ENCODE measurements at regions not wholly inside any gene's neighbourhood (a gene's known extent, or its start where the extent isn't known, plus 50 kb on each side); places are given as distances from the start of the nearest gene placed in this dataset.
"Not testable (repeated sequence)": the region's sequence is repeated elsewhere in the genome, so short reads cannot be mapped to it uniquely, and the experiment has no call there.

DNA sequence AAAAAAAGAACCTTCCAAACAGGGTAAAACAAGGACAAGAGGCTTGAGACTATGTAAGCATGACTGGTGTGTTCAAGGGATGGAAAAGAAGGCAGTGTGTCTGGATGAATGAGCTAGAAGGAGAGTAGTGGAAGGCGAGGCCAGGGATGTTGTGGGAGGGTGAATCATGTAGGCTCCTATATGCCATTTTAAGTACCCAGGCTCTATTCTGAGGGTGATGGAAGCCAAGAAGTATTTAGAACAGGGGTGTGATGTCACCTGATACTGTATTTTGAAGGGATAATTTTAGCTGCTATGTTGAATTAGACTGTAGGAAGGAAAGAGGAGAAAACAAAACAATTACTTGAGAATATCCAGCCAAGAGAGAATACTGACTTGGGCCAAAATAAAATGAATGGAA is 524.7 kb upstream of the CRIM1 start:
- FAIRE-seq (no peak), DNase-seq (ENCODE audit: low spot score in 2 of 2) (no peak)

DNA sequence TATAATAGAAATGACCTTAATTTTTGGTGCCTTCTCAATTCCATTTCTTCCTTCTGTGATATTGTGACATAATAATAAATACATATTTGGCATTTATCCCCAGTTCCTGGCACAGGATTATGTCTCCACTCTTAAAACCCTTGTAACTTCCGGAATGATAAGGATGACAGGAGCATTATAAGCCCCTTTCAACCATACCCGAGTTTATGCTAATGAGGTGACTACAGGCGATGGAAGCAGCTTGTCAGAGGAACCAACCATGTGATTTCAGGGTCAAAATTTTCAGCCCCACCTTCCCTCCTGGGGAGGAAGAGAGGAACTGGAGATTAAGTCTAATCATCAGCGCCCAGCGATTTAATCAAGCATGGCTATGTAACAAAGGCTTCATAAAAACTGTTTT is 528.5 kb upstream of the CRIM1 start:
- FAIRE-seq, result no peak
- no peak for DNase-seq (ENCODE audit: low spot score in 2 of 2)

- DNase-seq (ENCODE audit: low spot score in 2 of 2), result no peak
- no peak for FAIRE-seq
Observed at GRCh38 chr2:35822716-35823115, 532.9 kb upstream of the CRIM1 start.

- FAIRE-seq (no peak), DNase-seq (ENCODE audit: low spot score in 2 of 2) (no peak)
Observed at GRCh38 chr2:35821675-35822074, 533.9 kb upstream of the CRIM1 start.

GRCh38 chr2:35820391-35820790 is 535.2 kb upstream of the CRIM1 start:
- FAIRE-seq (no peak), DNase-seq (ENCODE audit: low spot score in 2 of 2) (no peak)

GRCh38 chr2:35819033-35819432 is 536.5 kb upstream of the CRIM1 start:
- FAIRE-seq, result no peak
- no peak for DNase-seq (ENCODE audit: low spot score in 2 of 2)

DNA sequence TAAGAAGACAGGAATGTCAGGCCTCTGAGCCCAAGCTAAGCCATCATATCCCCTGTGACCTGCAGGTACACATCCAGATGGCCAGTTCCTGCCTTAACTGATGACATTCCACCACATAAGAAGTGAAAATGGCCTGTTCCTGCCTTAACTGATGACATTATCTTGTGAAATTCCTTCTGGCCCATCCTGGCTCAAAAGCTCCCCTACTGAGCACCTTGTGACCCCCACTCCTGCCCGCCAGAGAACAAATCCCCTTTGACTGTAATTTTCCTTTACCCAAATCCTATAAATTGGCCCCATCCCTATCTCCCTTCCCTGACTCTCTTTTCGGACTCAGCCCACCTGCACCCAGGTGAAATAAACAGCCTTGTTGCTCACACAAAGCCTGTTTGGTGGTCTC is 537.2 kb upstream of the CRIM1 start:
- not testable (repeated sequence) for DNase-seq (ENCODE audit: low spot score in 2 of 2); FAIRE-seq

- FAIRE-seq; DNase-seq (ENCODE audit: low spot score in 2 of 2): not testable (repeated sequence)
Observed at GRCh38 chr2:35814597-35814996, 541.0 kb upstream of the CRIM1 start.

- FAIRE-seq (no peak), DNase-seq (ENCODE audit: low spot score in 2 of 2) (no peak)
Observed at GRCh38 chr2:35803126-35803525, 552.5 kb upstream of the CRIM1 start.

DNA sequence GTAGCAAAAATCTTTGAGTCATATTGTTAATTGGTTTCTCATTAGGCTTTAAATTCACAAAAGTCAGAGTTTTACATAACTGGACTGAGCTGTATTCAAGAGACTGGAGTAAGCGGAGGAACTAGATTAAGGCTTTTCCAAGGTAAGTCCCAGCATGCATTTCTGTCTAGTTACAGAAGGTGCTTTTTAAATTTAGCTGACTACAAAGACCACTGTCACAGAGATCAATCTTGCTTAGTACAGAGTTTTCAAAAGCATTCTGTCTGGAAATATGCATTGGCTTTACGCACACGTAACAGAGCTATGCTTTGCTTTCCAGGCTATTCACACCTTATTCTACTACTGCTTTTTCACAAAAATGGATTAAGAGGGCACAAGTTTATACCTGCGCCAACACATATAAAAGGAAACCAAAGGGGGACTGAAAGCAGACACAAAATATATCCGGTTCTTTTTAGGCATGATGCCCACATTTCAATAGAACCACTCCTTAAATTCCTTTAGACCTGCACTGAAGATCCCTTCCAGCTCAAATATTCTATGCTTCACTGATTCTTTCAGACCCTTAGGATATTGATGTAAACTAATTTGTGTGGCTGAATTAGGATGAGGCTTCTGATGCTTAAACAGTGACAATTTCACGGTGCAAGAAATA is 560.7 kb upstream of the CRIM1 start:
- FAIRE-seq (no peak), DNase-seq (ENCODE audit: low spot score in 2 of 2) (no peak)

GRCh38 chr2:35790292-35790691 is 565.3 kb upstream of the CRIM1 start:
- DNase-seq (ENCODE audit: low spot score in 2 of 2), result no peak
- FAIRE-seq, result no peak

DNA sequence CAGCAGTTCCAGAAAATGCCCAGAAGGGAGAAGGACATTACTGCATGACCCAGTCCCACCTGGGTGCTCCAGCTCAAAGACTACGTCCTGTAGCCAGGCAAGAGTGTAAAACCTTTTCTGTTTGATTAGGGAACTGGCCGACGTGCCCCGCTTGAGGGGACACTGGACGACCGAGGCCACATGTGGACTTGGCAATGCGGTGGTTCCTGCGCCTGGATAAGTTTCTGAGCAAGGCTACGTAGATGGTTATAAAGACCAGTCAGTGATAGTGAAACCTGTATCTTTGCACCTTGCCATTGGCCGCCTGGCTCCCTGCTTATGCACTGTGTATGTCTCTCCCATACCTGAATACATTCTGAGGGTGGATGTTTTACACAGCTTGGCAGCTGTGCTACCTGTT is 567.0 kb upstream of the CRIM1 start:
- FAIRE-seq (no peak), DNase-seq (ENCODE audit: low spot score in 2 of 2) (no peak)

- FAIRE-seq (no peak), DNase-seq (ENCODE audit: low spot score in 2 of 2) (no peak)
Observed at GRCh38 chr2:35787302-35788031, 568.1 kb upstream of the CRIM1 start.

GRCh38 chr2:35785564-35785963 is 570.0 kb upstream of the CRIM1 start:
- FAIRE-seq, result no peak
- DNase-seq (ENCODE audit: low spot score in 2 of 2), result no peak

GRCh38 chr2:35784777-35785176 is 570.8 kb upstream of the CRIM1 start:
- FAIRE-seq (no peak), DNase-seq (ENCODE audit: low spot score in 2 of 2) (no peak)

GRCh38 chr2:35783723-35784122 is 571.9 kb upstream of the CRIM1 start:
- DNase-seq (ENCODE audit: low spot score in 2 of 2) (no peak), FAIRE-seq (no peak)

DNA sequence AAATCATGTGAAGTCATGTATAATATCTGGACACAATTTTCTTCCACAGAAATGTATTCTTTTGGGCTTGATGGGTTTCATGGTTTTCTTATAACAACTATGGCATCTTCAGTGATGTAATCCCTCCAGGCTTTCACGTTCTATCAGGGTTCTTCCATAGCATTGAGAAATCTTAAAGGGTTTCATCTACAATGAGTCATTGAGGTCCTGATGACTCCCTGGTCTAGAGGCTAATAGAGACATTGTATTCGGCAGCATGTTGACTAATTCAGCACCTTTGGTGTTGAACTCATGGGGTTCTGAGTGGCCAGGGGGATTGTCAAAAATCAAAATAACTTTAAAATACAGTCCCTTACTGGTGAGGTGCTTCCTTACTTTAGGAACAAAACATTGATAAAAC is 614.0 kb upstream of the CRIM1 start:
- DNase-seq (ENCODE audit: low spot score in 2 of 2) (no peak), FAIRE-seq (no peak)

DNA sequence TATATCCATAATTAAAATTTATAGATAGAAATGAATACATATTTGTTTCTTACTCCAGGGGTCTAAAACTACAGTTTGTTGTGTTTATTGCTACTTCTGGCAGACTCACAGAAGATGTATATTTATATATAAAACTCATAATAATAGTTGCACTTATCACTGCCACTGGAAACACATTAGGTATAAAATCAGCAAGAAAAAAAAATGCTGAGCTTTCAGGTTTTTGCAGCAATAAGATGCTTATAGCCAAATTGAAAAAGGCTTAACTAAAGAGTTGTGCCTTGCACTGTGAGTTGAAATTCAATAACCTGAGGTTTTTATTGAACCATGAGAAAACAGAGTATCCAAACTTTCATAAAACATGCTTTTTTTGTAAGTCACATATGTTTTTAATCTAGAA is 623.9 kb upstream of the CRIM1 start:
- FAIRE-seq (no peak), DNase-seq (ENCODE audit: low spot score in 2 of 2) (no peak)

- DNase-seq (ENCODE audit: low spot score in 2 of 2), result no peak
Observed at GRCh38 chr2:35714883-35715282, 640.7 kb upstream of the CRIM1 start.

GRCh38 chr2:35708411-35708923 is 647.1 kb upstream of the CRIM1 start:
- DNase-seq (ENCODE audit: low spot score in 2 of 2) (no peak), FAIRE-seq (no peak)

More at GRCh38 chr2:35714883-35715282, 640.7 kb upstream of the CRIM1 start:
- FAIRE-seq, result no peak

DNA sequence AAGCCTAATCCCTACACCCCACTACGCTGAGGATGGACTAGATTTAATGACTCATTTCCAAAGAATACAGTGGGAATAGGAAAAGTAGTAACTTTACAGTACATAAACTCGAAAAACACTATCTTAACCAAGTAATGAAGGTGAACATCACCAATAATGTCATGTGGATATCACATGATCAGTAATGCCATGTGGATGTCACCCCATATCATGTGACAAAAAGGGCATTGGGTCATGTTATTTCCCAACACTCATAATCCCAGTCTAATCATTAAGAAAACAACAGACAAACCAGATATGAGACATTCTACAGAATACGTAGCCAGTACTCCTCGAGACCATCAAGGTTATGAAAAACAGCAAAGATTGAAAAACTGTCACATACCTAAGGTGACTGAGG is 667.3 kb upstream of the CRIM1 start:
- no peak for FAIRE-seq
- DNase-seq (ENCODE audit: low spot score in 2 of 2), result no peak

GRCh38 chr2:35651688-35652323 is 703.8 kb upstream of the CRIM1 start:
- FAIRE-seq, result no peak
- DNase-seq (ENCODE audit: low spot score in 2 of 2), result no peak

All from frontal cortex (tissue), 3 donors.